ENCODE measurements at regions not wholly inside any gene's neighbourhood (a gene's known extent, or its start where the extent isn't known, plus 50 kb on each side); places are given as distances from the start of the nearest gene placed in this dataset.

- no peak for TF ChIP-seq REST (IDR thresholded peaks at IDR 0.05; ENCODE audit: insufficient replicate concordance, low read depth)
- no peak for TF ChIP-seq CTCF (IDR thresholded peaks at IDR 0.05; ENCODE audit: insufficient read depth, low read length)
Measured at GRCh38 chr22:49365191-49365837, 462.4 kb downstream of the BRD1 start.

All from HL-60 (cell line).